MM.1S (cell line): ENCODE measurements at regions not wholly inside any gene's neighbourhood (a gene's known extent, or its start where the extent isn't known, plus 50 kb on each side); places are given as distances from the start of the nearest gene placed in this dataset.

Source experiments
- EZH2phosphoT487 ChIP-seq: fragments of 300-600 bp; sonication (generic); IDR thresholded peaks from 2 replicates; pipeline ENCODE4 v1.6.1; 2018; ENCODE audit warnings: antibody characterized with exemption, low read length
- TF ChIP-seq, protein P1 (sequence below): fragments of 300-600 bp; sonication (generic); IDR thresholded peaks from 2 replicates; pipeline ENCODE4 v1.5.1; 2016; ENCODE audit warnings: antibody characterized with exemption, low read length, mixed read lengths

DNA sequence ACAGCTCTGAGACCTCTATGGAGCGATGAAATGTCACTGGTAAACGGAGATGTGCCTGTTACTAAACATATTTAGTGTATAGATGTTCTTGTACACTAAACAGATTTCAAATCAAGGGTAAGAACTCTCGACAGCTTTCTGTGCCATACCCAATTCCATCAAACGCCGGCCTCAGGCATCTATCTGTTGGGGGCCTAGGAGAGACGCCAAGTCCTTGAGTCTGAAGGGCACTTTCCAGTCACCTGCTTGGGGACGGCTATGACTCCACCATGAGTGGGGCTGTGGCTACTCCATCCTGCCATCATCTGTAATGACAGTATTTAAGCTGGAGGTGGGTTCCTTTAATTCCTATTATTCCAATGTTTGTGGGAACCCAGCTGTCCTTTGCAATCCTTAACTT is 87.8 kb downstream of the SHANK2 start:
- TF ChIP-seq, protein P1, sequence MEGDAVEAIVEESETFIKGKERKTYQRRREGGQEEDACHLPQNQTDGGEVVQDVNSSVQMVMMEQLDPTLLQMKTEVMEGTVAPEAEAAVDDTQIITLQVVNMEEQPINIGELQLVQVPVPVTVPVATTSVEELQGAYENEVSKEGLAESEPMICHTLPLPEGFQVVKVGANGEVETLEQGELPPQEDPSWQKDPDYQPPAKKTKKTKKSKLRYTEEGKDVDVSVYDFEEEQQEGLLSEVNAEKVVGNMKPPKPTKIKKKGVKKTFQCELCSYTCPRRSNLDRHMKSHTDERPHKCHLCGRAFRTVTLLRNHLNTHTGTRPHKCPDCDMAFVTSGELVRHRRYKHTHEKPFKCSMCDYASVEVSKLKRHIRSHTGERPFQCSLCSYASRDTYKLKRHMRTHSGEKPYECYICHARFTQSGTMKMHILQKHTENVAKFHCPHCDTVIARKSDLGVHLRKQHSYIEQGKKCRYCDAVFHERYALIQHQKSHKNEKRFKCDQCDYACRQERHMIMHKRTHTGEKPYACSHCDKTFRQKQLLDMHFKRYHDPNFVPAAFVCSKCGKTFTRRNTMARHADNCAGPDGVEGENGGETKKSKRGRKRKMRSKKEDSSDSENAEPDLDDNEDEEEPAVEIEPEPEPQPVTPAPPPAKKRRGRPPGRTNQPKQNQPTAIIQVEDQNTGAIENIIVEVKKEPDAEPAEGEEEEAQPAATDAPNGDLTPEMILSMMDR, result no peak
- no peak for TF ChIP-seq EZH2phosphoT487
